ENCODE measurements at regions not wholly inside any gene's neighbourhood (a gene's known extent, or its start where the extent isn't known, plus 50 kb on each side); places are given as distances from the start of the nearest gene placed in this dataset.

DNA sequence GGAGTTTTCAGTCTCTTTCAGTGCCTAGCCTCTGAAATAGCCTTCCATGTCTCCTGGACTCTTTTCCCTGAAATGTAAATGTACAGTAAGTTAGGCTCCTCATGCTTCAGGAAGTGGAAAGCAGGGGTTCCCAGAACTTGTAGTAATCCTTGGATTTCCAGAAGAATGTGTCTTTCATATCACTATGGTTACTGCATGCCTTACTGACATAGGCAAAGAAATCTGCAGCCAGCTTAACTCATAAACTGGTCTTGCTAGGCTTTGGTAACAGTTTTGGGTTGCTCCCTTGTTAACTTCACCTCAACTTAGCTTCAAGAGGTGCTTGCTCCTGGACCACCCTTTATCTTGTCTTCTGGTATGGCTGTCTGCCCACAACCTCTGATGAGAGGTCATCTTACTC is 686.8 kb upstream of the DDX18 start:
- no peak overlapping the region for H3K4me3 ChIP-seq (ENCODE audit: low read depth, low read length)
- no peak for DNase-seq (ENCODE audit: low read depth)

GRCh38 chr2:117128461-117128860 is 686.0 kb upstream of the DDX18 start:
- H3K4me3 ChIP-seq (ENCODE audit: low read depth, low read length), result no peak overlapping the region
- DNase-seq (ENCODE audit: low read depth), result no peak

GRCh38 chr2:117137371-117137770 is 677.1 kb upstream of the DDX18 start:
- DNase-seq (ENCODE audit: low read depth), result no peak
- no peak overlapping the region for H3K4me3 ChIP-seq (ENCODE audit: low read depth, low read length)

GRCh38 chr2:117169036-117169765 is 645.3 kb upstream of the DDX18 start:
- no peak overlapping the region for H3K4me3 ChIP-seq (ENCODE audit: low read depth, low read length)
- DNase-seq (ENCODE audit: low read depth), result no peak

DNA sequence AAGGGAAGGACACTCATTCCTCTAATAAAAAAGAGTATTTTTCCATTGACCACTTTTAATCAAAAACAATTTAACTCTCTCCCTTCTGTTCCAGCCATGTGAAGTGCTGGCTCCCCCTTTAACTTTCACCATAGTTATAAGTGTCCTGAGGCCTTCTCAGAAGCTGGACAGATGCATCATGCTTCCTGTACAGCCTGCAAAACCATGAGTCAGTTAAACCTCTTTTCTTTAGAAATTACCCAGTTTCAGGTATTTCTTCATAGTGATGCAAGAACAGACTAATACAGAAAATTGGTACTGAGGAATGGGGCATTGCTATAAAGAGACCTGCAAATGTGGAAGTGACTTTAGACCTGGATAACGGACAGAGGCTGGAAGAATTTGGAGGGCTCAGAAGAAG is 643.6 kb upstream of the DDX18 start:
- DNase-seq (ENCODE audit: low read depth), result no peak
- H3K4me3 ChIP-seq (ENCODE audit: low read depth, low read length), result no peak overlapping the region

GRCh38 chr2:117179405-117179804 is 635.1 kb upstream of the DDX18 start:
- H3K4me3 ChIP-seq (ENCODE audit: low read depth, low read length), result no peak overlapping the region
- DNase-seq (ENCODE audit: low read depth), result no peak

DNA sequence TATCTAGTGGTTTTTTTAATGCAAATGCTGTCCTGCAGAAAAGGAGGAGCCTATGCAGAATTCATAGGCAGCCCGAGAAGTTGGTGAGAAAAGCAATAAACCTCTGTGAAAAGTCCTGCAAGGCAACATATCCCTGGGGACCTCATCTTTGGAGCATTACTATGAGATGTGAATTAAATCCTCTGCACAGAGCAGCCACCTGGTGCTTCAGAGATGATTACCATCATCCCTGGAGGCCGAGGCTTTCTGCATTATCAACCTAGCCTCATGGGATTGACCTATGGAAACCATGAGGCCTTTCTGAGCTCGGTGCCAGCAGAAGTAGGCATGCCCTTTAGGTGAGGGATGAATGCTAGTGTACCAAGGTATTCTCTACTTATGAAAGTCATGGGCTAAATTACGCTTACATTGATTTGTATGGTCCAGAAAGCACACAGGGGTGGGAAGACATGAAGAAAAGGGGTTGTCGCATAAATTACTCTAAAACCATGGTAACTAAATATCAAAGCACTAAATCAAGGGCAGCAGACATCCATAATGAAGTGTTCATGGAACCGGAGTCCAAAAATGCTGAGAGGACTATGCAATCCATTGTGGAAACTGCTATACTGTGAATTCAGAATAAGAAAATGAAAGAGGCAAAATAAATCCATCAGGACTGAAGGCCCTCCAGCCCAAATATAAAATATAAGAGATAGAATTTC is 623.5 kb upstream of the DDX18 start:
- no peak for DNase-seq (ENCODE audit: low read depth)
- no peak overlapping the region for H3K4me3 ChIP-seq (ENCODE audit: low read depth, low read length)

GRCh38 chr2:117195381-117195780 is 619.1 kb upstream of the DDX18 start:
- DNase-seq (ENCODE audit: low read depth), result no peak
- no peak overlapping the region for H3K4me3 ChIP-seq (ENCODE audit: low read depth, low read length)

DNA sequence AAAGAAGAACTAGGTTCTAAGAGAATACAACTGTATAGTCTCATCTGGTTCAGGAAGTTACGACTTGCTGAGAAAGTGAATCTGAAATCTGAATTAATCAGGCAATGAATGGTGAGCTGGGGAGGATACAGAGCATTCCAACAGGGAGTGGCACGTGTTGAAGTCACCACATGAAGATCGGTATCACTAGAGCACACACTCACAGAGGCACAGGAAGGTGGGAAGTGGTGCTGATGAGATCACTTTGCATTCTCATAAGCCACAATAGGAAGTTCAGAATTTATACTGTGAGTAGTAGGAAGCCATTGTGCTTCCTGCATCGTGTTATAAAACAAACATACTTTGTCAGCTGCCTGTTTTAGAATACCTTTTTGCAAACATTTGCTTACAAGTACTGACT is 615.0 kb upstream of the DDX18 start:
- no peak for DNase-seq (ENCODE audit: low read depth)
- H3K4me3 ChIP-seq (ENCODE audit: low read depth, low read length), result no peak overlapping the region

- DNase-seq (ENCODE audit: low read depth), result no peak
- no peak overlapping the region for H3K4me3 ChIP-seq (ENCODE audit: low read depth, low read length)
Observed at GRCh38 chr2:117212562-117212961, 601.9 kb upstream of the DDX18 start.

- no peak overlapping the region for H3K4me3 ChIP-seq (ENCODE audit: low read depth, low read length)
- no peak for DNase-seq (ENCODE audit: low read depth)
Observed at GRCh38 chr2:117217145-117217544, 597.3 kb upstream of the DDX18 start.

DNA sequence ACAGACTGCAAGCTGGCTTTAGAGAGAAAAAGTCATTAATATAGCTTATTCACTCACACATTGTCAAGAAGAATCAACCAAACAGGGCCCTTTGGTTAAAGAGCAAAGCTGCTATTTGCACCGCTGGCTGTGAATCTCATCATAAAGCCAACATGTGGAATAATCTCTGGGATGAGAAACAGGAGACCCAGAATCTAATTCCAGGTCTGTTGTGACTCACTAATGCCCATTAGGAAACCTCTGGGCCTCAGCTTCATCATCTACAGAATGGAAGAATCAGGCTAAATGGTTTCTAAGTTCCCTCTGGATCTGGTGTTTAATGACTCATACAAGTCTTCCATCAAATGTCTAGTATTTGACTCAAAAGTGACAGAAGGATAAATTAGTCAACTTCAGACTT is 591.7 kb upstream of the DDX18 start:
- DNase-seq (ENCODE audit: low read depth), result no peak
- no peak overlapping the region for H3K4me3 ChIP-seq (ENCODE audit: low read depth, low read length)

GRCh38 chr2:117232305-117232704 is 582.2 kb upstream of the DDX18 start:
- DNase-seq (ENCODE audit: low read depth), result no peak
- no peak overlapping the region for H3K4me3 ChIP-seq (ENCODE audit: low read depth, low read length)

DNA sequence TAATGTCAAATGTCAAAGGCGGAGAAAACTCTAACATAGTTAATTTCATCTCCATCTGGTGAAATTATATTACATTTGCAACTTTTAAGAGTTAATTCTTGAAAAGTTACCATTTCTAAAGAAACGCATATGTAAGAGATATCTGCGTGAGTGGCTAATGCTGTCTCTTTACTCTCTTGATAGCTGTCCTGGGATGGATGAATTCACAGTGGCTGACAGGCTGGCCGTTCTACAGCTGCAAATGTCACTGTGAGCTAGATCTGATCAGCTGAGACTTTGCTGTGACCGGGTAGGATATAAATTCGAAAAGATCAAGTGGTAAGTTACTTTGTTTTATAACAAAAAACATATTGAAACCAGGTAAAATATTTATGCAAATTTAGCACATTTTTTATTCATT is 557.1 kb upstream of the DDX18 start:
- no peak for DNase-seq (ENCODE audit: low read depth)
- no peak overlapping the region for H3K4me3 ChIP-seq (ENCODE audit: low read depth, low read length)

- DNase-seq (ENCODE audit: low read depth), result no peak
- H3K4me3 ChIP-seq (ENCODE audit: low read depth, low read length), result no peak overlapping the region
Observed at GRCh38 chr2:117269574-117269973, 544.9 kb upstream of the DDX18 start.

GRCh38 chr2:117271631-117272030 is 542.9 kb upstream of the DDX18 start:
- DNase-seq (ENCODE audit: low read depth), result no peak
- H3K4me3 ChIP-seq (ENCODE audit: low read depth, low read length), result no peak overlapping the region

DNA sequence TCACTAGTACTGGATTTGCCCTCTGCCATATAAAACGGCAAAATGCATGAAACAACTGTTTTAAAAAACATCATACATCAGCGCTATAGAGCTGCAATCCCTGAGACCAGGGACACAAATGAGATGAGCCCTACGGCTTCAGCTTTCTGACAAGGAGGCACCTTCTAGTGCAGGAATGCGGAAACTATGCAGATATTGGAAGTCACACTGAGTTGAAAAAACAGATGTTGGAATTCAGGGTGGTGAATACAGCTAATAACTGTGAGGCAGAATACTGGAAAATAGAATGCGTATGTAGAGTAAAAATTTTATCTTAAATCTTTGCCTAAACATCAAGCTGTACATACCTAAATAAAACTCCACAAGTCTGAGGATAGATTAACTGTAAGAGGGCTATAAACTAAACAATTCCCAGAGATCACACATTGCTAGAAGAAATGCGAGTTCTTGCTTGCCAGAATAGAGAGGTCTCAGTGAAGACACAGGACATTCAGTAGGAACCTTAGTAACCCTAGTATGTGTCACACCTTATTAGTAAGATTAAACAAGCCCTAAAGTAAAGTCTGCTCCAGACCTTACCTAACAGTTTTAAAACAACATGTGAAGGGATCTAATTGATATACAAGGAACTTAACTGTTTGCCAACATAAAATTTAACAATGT is 541.4 kb upstream of the DDX18 start:
- no peak overlapping the region for H3K4me3 ChIP-seq (ENCODE audit: low read depth, low read length)
- DNase-seq (ENCODE audit: low read depth), result no peak

DNA sequence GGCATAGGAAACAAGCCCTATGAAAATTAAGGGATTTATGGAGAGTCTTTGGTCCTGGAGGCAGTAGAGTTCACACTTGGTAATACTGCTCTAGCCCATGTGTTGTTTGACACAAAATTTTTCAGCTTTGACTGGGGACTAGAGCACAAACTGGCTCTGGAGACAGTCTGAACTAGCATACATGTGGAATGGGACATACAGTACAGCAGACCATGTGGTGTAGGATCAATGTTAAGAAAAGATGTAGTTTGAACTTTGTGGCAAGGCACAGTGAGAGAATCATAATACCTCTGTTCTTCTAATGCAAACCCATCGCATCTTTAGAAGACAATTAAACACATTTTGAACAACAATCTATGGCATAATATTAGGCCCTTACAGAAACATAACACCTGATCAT is 521.5 kb upstream of the DDX18 start:
- H3K4me3 ChIP-seq (ENCODE audit: low read depth, low read length), result no peak overlapping the region
- no peak for DNase-seq (ENCODE audit: low read depth)

- H3K4me3 ChIP-seq (ENCODE audit: low read depth, low read length), result no peak overlapping the region
- DNase-seq (ENCODE audit: low read depth), result no peak
Observed at GRCh38 chr2:117299451-117299850, 515.0 kb upstream of the DDX18 start.

DNA sequence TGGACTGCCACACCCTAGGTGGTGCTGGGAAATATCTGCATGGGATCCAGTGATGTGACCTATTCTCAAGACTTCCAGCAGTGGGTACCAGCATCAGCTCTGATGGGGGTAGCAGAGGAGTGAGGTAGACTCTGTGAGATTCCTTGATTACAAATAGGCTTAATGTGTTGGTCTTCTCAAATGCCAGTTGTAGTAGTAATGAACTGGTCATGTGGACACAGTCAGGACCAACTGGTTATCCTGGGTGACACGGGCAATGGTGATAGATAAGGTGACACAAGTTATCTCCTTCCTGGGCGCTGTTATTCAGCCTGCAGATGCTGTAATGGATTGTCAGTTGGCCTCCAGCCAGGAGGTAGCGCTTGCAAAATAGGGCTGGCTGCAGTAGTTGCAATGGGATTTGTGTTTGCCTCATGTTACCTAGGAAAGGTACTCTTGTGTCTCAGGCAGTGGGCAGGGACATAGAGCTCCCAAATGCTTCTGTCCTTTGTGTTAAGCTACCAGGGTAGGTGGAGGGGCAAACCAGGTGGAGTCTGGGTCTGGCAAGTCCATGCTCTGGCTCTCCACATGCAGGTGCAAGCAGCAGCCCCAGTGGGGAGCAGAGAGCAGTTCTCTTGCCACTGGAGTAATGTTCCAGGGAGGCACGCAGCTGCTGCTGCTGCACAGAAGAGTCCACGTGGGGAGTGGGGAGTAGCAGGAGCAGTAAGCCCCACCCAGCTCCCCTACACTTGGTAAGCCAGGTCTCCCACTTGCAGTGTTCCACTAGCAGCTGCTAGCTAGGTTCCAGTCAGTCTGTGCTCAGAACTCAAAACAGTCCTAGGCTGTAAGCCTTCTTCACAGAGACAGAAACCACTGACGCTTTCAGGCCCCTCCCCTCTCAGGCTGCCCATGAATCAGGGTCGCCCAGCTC is 505.4 kb upstream of the DDX18 start:
- no peak for DNase-seq (ENCODE audit: low read depth)
- no peak overlapping the region for H3K4me3 ChIP-seq (ENCODE audit: low read depth, low read length)
